Gastrocnemius medialis (tissue), 4 donors: ENCODE measurements at regions not wholly inside any gene's neighbourhood (a gene's known extent, or its start where the extent isn't known, plus 50 kb on each side); places are given as distances from the start of the nearest gene placed in this dataset.

Source experiments
- ATAC-seq, 2 donors: fragments of 150-250 bp; one replicate each; pipeline ENCODE4 v1.9.1; 2016
- DNase-seq, 2 donors: peaks; one replicate each; pipeline ENCODE4 v3.0.0-alpha.2; 2019
- H3K27ac ChIP-seq, 4 donors: fragments of 200-600 bp; sonication (generic); 1 replicate in 1 of 4; 2 replicates in 3 of 4; pipeline ENCODE4 v1.5.1; 2016 to 2018; ENCODE audit warnings: mild to moderate bottlenecking in 2 of 4, moderate library complexity in 1 of 4
- H3K27me3 ChIP-seq, 3 donors: fragments of 200-600 bp; sonication (generic) in 2 of 3; 1 replicate in 1 of 3; 2 replicates in 2 of 3; pipeline versions ENCODE4 v1.5.1 to v1.6.0; 2016 to 2019; ENCODE audit warnings: mild to moderate bottlenecking in 1 of 3, moderate library complexity in 1 of 3
- H3K36me3 ChIP-seq, 2 donors: fragments of 200-600 bp; sonication (generic) in 1 of 2; one replicate each; pipeline ENCODE4 v1.5.1; 2017 to 2018
- H3K4me1 ChIP-seq, 2 donors: fragments of 200-600 bp; sonication (generic) in 1 of 2; one replicate each; pipeline ENCODE4 v1.5.1; 2016 to 2017; ENCODE audit warnings: mild to moderate bottlenecking in 2 of 2
- H3K4me3 ChIP-seq, 4 donors: fragments of 200-600 bp; sonication (generic) in 3 of 4; 1 replicate in 1 of 4; 2 replicates in 3 of 4; pipeline ENCODE4 v1.5.1; 2016 to 2019; ENCODE audit warnings: mild to moderate bottlenecking in 2 of 4
- H3K9me3 ChIP-seq, 3 donors: fragments of 200-600 bp; sonication (generic) in 2 of 3; 1 replicate in 1 of 3; 2 replicates in 2 of 3; pipeline ENCODE4 v1.5.1; 2016 to 2019
- CTCF ChIP-seq, 5 experiments: fragments of 450-650 bp in 3 of 5; fragments of 200-600 bp in 2 of 5; sonication (generic) in 2 of 5; IDR thresholded peaks in 4 of 5; conservative IDR thresholded peaks in 1 of 5; 1 replicate in 4 of 5; 2 replicates in 1 of 5; pipeline ENCODE4 v1.5.1; 2016 to 2019; ENCODE audit warnings: antibody characterized with exemption in 5 of 5, mild to moderate bottlenecking in 3 of 5, moderate library complexity in 3 of 5
- POLR2A ChIP-seq, 2 donors: fragments of 450-650 bp; IDR thresholded peaks; one replicate each; pipeline ENCODE4 v1.6.1; 2017; ENCODE audit warnings: antibody characterized with exemption in 2 of 2, mild to moderate bottlenecking in 2 of 2, moderate library complexity in 2 of 2
- in situ Hi-C, 4 donors: fragments of 200-750 bp; cut with MboI; loops; one replicate each; pipeline versions ENCODE4 v1.15.0 to v1.8.0; 2017; ENCODE audit warnings: low sequenced_read_pairs in 4 of 4
- intact Hi-C: fragments of 100-400 bp; cut with DNase I; formaldehyde crosslinking; loops from one replicate; pipeline ENCODE4 v1.15.1; 2023; ENCODE audit warnings: low total_unique reads

- TF ChIP-seq CTCF (IDR thresholded peaks at IDR 0.05 in 4 of 5, conservative IDR thresholded peaks at IDR 0.05 in 1 of 5), result no peak
- TF ChIP-seq POLR2A (IDR thresholded peaks at IDR 0.05), result no peak
- Histone ChIP-seq H3K4me1 (peaks cover 3% of the 10 kb centered on the region in 2 donors), H3K27me3 (no peaks in the 10 kb centered on the region), H3K27ac (no peak overlapping the region), H3K4me3 (no peak overlapping the region), H3K9me3 (no peaks in the 10 kb centered on the region), H3K36me3 (no peaks in the 10 kb centered on the region)
- intact Hi-C loops (no loop called here), in situ Hi-C loops (no loop called here)
- ATAC-seq, result peak in 1 of 2 donors; percentile 62
- peak in 1 of 2 donors; percentile 53 for DNase-seq
Observed at GRCh38 chr10:44020322-44021111, 364.4 kb downstream of the CXCL12 start.

- in situ Hi-C loops (no loop called here), intact Hi-C loops (no loop called here)
- no peak for TF ChIP-seq POLR2A (IDR thresholded peaks at IDR 0.05)
- no peak for TF ChIP-seq CTCF (IDR thresholded peaks at IDR 0.05 in 4 of 5, conservative IDR thresholded peaks at IDR 0.05 in 1 of 5)
- Histone ChIP-seq H3K27me3 (no peaks in the 10 kb centered on the region), H3K36me3 (no peaks in the 10 kb centered on the region), H3K27ac (peak overlapping the region; percentile 17 to 66 (median 58)), H3K4me3 (no peak overlapping the region), H3K9me3 (no peaks in the 10 kb centered on the region), H3K4me1 (peaks cover 3% of the 10 kb centered on the region in 2 donors)
- ATAC-seq (no peak), DNase-seq (no peak)
Observed at GRCh38 chr10:44017483-44018145, 367.3 kb downstream of the CXCL12 start.

- Histone ChIP-seq H3K4me3 (no peak overlapping the region), H3K27me3 (no peaks in the 10 kb centered on the region), H3K4me1 (peaks cover 3% of the 10 kb centered on the region in 2 donors), H3K9me3 (no peaks in the 10 kb centered on the region), H3K36me3 (no peaks in the 10 kb centered on the region), H3K27ac (peak overlapping the region; percentile 17 to 66 (median 58))
- in situ Hi-C loops, result no loop called here
- ATAC-seq, result peak; percentile 47 to 73
- intact Hi-C loops, result no loop called here
- TF ChIP-seq CTCF (IDR thresholded peaks at IDR 0.05 in 4 of 5, conservative IDR thresholded peaks at IDR 0.05 in 1 of 5) (no peak), POLR2A (IDR thresholded peaks at IDR 0.05) (no peak)
- peak in 1 of 2 donors; percentile 23 for DNase-seq
Observed at GRCh38 chr10:44016589-44017482, 368.1 kb downstream of the CXCL12 start.

- ATAC-seq, result no peak
- in situ Hi-C loops, result no loop called here
- Histone ChIP-seq H3K27me3 (no peaks in the 10 kb centered on the region), H3K27ac (peak overlapping the region in 2 of 4 donors; percentile 58 to 59), H3K4me3 (no peak overlapping the region), H3K9me3 (no peaks in the 10 kb centered on the region), H3K4me1 (peaks cover 3% of the 10 kb centered on the region in 2 donors), H3K36me3 (no peaks in the 10 kb centered on the region)
- TF ChIP-seq POLR2A (IDR thresholded peaks at IDR 0.05), result no peak
- TF ChIP-seq CTCF (IDR thresholded peaks at IDR 0.05 in 4 of 5, conservative IDR thresholded peaks at IDR 0.05 in 1 of 5), result no peak
- no peak for DNase-seq
- intact Hi-C loops, result no loop called here
Observed at GRCh38 chr10:44015702-44016500, 367.2 kb upstream of the ZNF32 start.
